Right cardiac atrium (tissue), 5 donors: ENCODE measurements at regions not wholly inside any gene's neighbourhood (a gene's known extent, or its start where the extent isn't known, plus 50 kb on each side); places are given as distances from the start of the nearest gene placed in this dataset.

ENCODE experiments used
- ATAC-seq, 2 donors: fragments of 200-7000 bp; cut with Tn5 transposase; one replicate each; pipeline versions ENCODE4 v1.8.0 to v1.9.1; 2020; ENCODE audit warnings: moderate library complexity in 2 of 2, mild to moderate bottlenecking in 1 of 2
- DNase-seq, 3 donors: peaks; one replicate each; pipeline ENCODE4 v3.0.0-alpha.2; 2020
- H3K27ac ChIP-seq: one replicate; pipeline ENCODE4 v1.5.1; 2013; ENCODE audit warnings: mild to moderate bottlenecking, low read length, control low read depth, moderate library complexity
- H3K27me3 ChIP-seq: one replicate; pipeline ENCODE4 v1.6.1; 2013; ENCODE audit not compliant: control insufficient read depth, insufficient read depth
- H3K4me1 ChIP-seq: one replicate; pipeline ENCODE4 v1.6.1; 2013; ENCODE audit warnings: low read length; ENCODE audit not compliant: control insufficient read depth, insufficient read depth
- H3K4me3 ChIP-seq: one replicate; pipeline ENCODE4 v1.5.1; 2013; ENCODE audit warnings: low read length, control low read depth
- H3K9me3 ChIP-seq: one replicate; pipeline ENCODE4 v1.6.1; 2013; ENCODE audit warnings: low read length; ENCODE audit not compliant: control insufficient read depth
- WGBS: extraction: QIAGEN DNeasy Blood & Tissue Kit; methylation state at CpG from one replicate; pipeline ENCODE4 v1.1.7; 2013; 5-methylcytosine and 5-hydroxymethylcytosine counted together
- intact Hi-C, 4 donors: fragments of 100-400 bp; cut with DNase I; formaldehyde crosslinking; loops; one replicate each; pipeline versions ENCODE4 v1.11.0 to v1.14.0; 2022 to 2023
- donor health status: healthy with polysubstance abuse.
- donor health status: DM: no; HTN: yes; CAD: no.
- donor health status: DM: no; HTN: no; CAD: no.
- donor health status: DM: no; HTN: yes; CAD: no; lungs with severe emphysema.
- donor health status: DM: yes; HTN: yes; CAD: no.

DNA sequence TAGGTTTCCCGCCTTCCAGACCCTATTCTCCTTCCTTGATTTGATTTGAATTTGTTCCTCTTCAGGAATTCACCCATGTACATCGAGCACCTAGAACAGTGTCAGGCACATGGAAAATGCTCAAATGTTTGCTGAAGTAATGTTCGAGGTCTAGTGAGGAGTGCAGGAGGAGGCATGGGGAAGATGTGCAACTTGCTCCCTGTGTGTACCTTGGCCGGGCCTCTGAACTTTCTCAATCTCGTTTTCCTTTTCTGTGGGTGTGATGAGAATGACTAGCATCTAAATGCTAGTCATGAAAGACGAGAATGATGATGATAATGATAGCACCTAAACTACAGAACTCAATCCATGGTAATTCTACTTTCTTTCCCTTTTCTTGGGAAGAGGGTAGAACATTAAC, 279.1 kb upstream of the PLET1 start:
- Histone ChIP-seq H3K4me3 (no peak overlapping the region), H3K9me3 (no peaks in the 10 kb centered on the region), H3K4me1 (peaks cover 5% of the 10 kb centered on the region), H3K27ac (no peak overlapping the region), H3K27me3 (no peaks in the 10 kb centered on the region)
- WGBS, result 78% methylated on average over 6 of the region's 6 CpGs
- intact Hi-C loops, result no loop called here
- DNase-seq, result no peak
- ATAC-seq, result no peak

DNA sequence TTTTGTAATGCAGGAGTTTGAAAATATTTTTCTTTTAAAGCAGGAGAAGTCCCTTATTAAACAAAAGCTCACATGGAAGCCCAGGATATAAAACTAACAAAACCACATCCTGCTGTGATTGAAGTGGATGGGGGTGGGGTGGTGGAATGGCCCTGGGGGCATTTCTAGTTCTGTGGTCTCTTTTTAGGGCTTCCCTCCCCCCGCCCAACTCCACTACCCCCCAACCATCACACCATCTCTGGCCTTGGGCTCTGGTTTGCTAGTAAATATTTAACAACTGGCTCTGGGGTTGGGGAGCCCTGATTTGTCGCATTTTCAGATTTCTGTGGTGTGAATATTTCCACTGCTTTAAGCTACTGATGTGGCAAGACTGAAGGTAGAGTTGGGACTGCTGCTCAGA, 279.6 kb upstream of the PLET1 start:
- Histone ChIP-seq H3K4me1 (peaks cover 5% of the 10 kb centered on the region), H3K9me3 (no peaks in the 10 kb centered on the region), H3K27ac (no peak overlapping the region), H3K27me3 (no peaks in the 10 kb centered on the region), H3K4me3 (no peak overlapping the region)
- ATAC-seq (no peak), DNase-seq (no peak)
- WGBS, result 85% methylated on average over 2 of the region's 2 CpGs
- intact Hi-C loops, result no loop called here

DNA sequence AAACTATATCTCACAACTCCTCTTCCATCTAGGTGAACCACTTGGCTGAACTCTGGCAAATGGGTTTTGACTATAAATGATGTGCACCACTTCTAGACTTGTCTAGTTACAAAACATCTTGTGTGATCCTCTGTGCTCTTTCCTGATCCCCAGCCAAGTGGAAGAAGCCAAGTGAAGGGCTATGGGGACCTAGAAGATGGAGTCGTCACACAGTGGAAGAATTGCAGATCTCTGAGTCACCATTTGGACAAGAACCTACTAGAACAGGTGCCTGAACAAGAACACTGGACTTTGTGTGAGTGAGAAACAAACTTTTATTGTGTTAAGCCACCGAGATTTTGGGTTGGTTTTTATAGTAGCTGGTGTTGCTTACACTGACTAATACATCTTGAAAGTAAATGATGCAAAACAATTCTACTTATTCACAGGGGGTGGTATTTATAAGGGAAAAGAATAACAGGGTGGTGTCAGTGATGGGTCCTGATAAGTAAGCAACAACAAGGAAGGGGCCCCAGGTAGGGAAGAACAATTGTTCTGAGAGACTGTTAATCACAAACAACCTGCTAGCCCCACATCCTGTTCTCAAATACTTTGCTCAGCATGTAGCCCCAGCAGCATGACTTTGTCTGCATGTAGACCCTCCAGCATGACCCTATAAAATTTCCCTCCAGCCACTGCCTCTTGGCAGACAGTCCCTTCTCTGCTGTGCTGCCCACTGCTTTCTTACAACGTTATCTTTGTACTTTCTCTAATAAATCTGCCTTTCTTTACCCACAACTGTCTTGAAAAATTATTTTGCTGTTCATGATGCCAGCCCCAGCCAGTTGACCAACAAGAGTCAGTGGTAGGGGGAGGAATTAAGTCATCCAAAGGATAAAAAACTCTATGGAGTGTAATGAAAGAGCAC, 280.7 kb upstream of the PLET1 start:
- Histone ChIP-seq H3K4me1 (peaks cover 5% of the 10 kb centered on the region), H3K27ac (no peak overlapping the region), H3K9me3 (no peaks in the 10 kb centered on the region), H3K4me3 (no peak overlapping the region), H3K27me3 (no peaks in the 10 kb centered on the region)
- intact Hi-C loops, result no loop called here
- DNase-seq, result no peak
- no peak for ATAC-seq
- 59% methylated on average over 3 of the region's 3 CpGs for WGBS

DNA sequence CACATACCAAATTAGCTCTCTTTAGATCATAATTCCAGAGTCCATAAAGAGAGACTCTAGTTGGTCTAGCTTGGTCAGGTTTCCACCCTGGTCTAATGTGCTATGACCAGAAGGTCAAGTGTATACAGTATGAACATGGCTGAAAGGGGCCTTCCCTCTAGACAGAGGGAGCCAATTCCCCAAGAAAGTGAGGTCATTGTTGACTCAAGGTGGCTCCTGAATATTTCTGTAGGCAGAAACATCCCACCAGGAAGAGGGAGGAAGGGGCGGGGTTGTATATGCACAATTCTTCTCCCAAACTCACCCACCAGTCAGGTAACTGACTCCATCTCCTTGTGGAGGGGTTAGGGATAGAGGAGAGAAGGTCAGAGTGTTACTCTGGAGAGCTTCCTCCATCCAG, 281.8 kb upstream of the PLET1 start:
- no peak overlapping the region for H3K4me3 ChIP-seq
- ATAC-seq, result peak in 1 of 2 donors; percentile 34
- no peak for DNase-seq
- peaks cover 5% of the 10 kb centered on the region for H3K4me1 ChIP-seq
- H3K27me3 ChIP-seq, result no peaks in the 10 kb centered on the region
- H3K27ac ChIP-seq, result no peak overlapping the region
- no peaks in the 10 kb centered on the region for H3K9me3 ChIP-seq
- 97% methylated on average over 1 of the region's 1 CpG for WGBS
- intact Hi-C loops, result no loop called here

DNA sequence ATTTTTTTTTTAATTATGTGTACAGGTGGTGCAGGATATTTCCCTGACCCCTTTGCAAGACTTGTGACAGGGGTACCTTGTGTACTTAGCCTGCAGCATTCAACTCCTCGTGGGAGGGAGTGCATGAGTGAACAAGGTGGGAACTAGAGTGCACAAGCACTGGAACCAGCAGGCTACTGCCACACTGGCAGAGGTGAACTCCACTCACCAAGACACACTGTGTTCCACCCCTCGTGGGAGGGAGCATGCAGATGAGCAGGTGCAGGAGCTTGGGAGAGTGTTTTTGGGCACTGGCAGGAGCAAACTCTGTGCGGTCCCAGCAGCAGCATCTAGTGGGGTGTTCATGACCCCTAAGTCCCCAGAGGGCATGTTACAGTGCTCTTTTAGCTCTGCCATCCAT, 282.7 kb upstream of the PLET1 start:
- Histone ChIP-seq H3K9me3 (no peaks in the 10 kb centered on the region), H3K4me3 (no peak overlapping the region), H3K27me3 (no peaks in the 10 kb centered on the region), H3K4me1 (peaks cover 5% of the 10 kb centered on the region), H3K27ac (no peak overlapping the region)
- ATAC-seq, result no peak
- WGBS, result 86% methylated on average over 3 of the region's 3 CpGs
- intact Hi-C loops, result no loop called here
- DNase-seq, result no peak

DNA sequence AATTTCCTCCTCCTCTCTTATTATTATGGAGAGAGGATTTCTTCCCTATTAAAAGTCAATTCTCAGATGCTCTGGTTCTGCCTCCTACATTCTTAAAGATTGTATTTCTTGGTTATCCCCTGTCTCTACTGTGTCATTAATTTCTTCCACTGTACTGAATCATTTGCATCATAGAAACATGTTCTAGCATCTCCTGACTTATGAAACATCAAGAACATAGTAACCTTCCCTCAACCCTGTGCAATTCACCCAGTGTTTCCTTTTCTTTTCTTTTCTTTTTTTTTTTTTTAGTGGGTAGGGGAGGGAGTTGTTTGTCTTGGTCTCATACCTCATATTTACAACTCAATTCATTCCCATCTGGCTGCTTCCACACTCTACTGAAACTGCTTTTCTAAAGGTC, 288.0 kb upstream of the PLET1 start:
- Histone ChIP-seq H3K27me3 (no peaks in the 10 kb centered on the region), H3K27ac (no peak overlapping the region), H3K4me3 (no peak overlapping the region), H3K9me3 (no peaks in the 10 kb centered on the region), H3K4me1 (no peaks in the 10 kb centered on the region)
- intact Hi-C loops, result no loop called here
- DNase-seq (no peak), ATAC-seq (no peak)

DNA sequence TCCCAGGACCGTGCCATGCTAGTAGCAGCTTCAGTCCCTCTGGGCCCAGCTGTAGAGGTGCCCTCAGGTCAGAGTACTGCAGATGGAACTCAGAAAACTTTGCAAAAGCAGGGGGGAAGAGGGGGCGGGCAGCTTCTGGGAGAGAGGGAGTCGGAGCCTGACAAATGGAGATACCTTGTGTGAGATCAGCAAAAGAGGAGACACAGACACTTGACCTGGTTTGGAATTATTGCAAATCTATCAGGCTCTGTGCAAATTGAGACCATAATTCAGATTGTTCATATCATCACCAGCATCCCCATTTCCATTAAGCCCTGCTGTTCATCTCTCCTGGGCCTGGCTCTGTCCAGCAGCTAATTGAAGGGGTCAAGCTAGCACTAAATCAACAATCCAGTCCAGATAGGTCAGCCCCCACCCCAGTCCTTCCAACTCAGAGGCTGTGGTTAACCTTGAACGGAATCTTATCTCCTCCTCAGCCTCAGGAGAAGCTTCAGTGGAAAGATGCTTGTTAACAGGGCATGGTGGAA, 292.6 kb upstream of the PLET1 start:
- Histone ChIP-seq H3K27me3 (no peaks in the 10 kb centered on the region), H3K9me3 (no peaks in the 10 kb centered on the region), H3K4me1 (no peaks in the 10 kb centered on the region), H3K4me3 (no peak overlapping the region), H3K27ac (no peak overlapping the region)
- DNase-seq (no peak), ATAC-seq (no peak)
- WGBS, result 84% methylated on average over 4 of the region's 4 CpGs
- intact Hi-C loops, result loop anchor here in 1 of 4 donors (10.0 kb wide), 1 partner anchor 258 kb away; no protein-coding TSS in a partner anchor

DNA sequence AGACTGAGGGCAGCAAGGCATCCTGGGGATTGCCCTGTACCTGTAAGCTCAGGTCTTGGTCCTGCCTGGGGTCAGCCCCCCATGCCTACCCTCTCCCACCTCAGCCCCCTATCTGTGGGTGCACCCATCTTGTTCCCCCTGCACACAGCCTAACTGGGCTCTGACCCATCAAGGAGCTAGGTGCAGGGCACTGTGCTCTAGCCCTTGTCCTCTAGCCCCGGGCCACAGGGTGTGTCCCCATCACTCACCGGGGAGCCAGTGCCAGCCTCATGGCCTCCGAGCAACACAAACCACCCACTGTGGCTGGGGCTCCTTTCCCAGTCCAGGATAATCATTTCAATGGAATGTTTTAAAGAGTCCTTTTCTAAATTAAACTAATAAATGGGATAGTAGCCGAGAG, 293.9 kb upstream of the PLET1 start:
- Histone ChIP-seq H3K27me3 (no peaks in the 10 kb centered on the region), H3K4me1 (no peaks in the 10 kb centered on the region), H3K4me3 (no peak overlapping the region), H3K27ac (no peak overlapping the region), H3K9me3 (no peaks in the 10 kb centered on the region)
- ATAC-seq, result peak; percentile 20 to 22
- intact Hi-C loops, result loop anchor here in 2 of 4 donors (2.0 to 10.0 kb wide), 2 partner anchors 260 to 264 kb away; no protein-coding TSS in a partner anchor
- WGBS, result 78% methylated on average over 4 of the region's 4 CpGs
- no peak for DNase-seq

DNA sequence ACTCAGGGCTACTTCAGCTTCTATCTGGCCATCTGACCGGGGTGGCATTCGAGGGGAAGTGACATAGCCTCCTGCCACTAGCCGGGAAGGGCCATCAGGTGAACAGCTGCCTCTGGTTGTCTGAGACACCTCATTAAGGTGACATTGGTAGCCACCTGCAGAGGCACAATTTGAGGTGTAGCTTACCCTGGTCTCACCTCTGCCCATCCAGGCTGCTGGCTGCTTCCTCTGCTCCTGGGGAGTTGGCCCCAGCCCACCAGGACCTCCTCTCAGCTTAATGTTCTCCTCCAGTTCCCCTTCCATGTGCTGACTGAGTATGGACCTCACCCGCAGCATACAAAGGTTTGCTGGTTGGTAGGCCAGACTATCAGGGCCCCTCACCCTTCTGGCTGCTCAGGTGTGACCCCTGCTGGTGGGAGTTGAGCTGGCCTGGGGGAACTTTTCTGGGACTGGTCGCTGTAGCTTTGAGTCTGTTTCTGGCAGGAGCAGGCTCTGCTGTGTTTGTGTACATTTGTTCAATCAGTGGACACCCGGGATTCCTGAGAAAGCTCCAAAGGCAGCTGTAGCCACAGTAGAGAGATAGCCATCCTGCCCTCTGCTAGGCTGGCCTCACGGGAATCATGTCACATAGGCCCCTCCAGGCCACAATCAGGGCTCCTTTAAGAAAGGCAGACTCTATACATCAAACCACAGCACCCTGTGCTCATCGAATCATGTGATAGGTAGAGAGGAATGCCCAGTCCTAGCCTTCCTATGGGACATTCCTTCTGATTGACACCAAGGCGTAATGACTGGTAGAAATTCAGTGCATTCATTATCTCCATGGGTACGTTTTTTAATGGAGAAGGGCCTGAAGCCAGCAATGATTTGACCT, 295.1 kb upstream of the PLET1 start:
- 58% methylated on average over 10 of the region's 10 CpGs for WGBS
- Histone ChIP-seq H3K9me3 (no peaks in the 10 kb centered on the region), H3K4me1 (no peaks in the 10 kb centered on the region), H3K27ac (no peak overlapping the region), H3K27me3 (no peaks in the 10 kb centered on the region), H3K4me3 (no peak overlapping the region)
- peak; percentile 49 to 80 (median 79) for DNase-seq
- intact Hi-C loops, result loop anchor here (2.0 to 10.0 kb wide), 4 partner anchors 261 to 268 kb away; no protein-coding TSS in a partner anchor
- ATAC-seq, result peak; percentile 72 to 77

DNA sequence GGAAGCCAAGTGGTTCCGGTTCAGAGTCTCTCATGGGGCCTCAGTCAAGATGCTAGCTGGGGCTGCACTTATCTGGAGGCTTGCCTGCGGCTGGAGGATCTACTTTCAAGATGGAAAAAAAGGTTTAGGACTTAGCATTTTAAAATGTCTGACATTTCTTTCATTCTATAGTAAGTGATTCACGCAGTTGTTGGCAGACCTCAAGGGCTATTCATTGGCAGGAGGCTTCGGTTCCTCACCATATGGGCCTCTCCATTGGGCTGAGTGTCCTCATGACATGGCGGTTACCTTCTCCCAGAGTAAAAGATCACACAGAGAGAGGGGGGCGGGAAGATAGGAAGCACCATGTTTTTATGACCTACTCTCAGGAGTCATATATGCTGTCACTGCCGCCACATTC, 298.0 kb upstream of the PLET1 start:
- intact Hi-C loops, result loop anchor here in 3 of 4 donors (5.0 to 10.0 kb wide), 3 partner anchors 264 to 271 kb away; no protein-coding TSS in a partner anchor
- no peaks in the 10 kb centered on the region for H3K9me3 ChIP-seq
- H3K4me1 ChIP-seq, result peaks cover 4% of the 10 kb centered on the region
- ATAC-seq, result no peak
- no peaks in the 10 kb centered on the region for H3K27me3 ChIP-seq
- H3K4me3 ChIP-seq, result no peak overlapping the region
- WGBS, result 78% methylated on average over 7 of the region's 7 CpGs
- H3K27ac ChIP-seq, result no peak overlapping the region
- no peak for DNase-seq

DNA sequence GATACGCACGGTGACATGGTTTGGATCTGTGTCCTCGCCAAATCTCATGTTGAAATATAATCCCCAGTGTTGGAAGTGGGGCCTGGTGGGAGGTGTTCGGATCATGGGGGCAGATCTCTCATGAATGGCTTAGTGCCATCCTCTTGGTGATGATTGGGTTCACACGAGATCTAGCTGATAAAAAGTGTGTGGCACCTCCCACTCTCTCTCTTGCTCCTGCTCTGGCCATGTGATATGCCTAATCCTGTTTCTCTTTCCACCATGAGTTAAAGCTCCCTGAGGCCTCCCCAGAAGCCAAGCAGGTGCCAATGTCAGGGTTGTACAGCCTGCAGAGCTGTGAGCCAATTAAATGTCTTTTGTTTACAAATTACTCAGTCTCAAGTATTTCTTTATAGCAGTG, 303.1 kb upstream of the PLET1 start:
- no peak for DNase-seq
- Histone ChIP-seq H3K4me1 (peaks cover 11% of the 10 kb centered on the region), H3K27me3 (no peaks in the 10 kb centered on the region), H3K4me3 (no peak overlapping the region), H3K27ac (peak overlapping the region; percentile 43), H3K9me3 (no peaks in the 10 kb centered on the region)
- peak in 1 of 2 donors; percentile 6 for ATAC-seq
- 50% methylated on average over 5 of the region's 5 CpGs for WGBS
- intact Hi-C loops, result no loop called here
